IPS-18c (cell line): ENCODE measurements at regions not wholly inside any gene's neighbourhood (a gene's known extent, or its start where the extent isn't known, plus 50 kb on each side); places are given as distances from the start of the nearest gene placed in this dataset.

Experiments used
- H3K4me3 ChIP-seq: 2 replicates; pipeline ENCODE4 v1.7.0; 2013; ENCODE audit warnings: low read depth, mild to moderate bottlenecking, low read length, moderate library complexity; ENCODE audit not compliant: insufficient read depth
- H3K9me3 ChIP-seq: one replicate; pipeline ENCODE4 v1.6.1; 2013; ENCODE audit warnings: mild to moderate bottlenecking, low read length, moderate library complexity; ENCODE audit not compliant: control insufficient read depth, insufficient read depth

- Histone ChIP-seq H3K4me3 (no peak overlapping the region), H3K9me3 (no peaks in the 10 kb centered on the region)
These were observed 519.4 kb downstream of the BRD1 start for GRCh38 chr22:49308300-49308699.

GRCh38 chr22:49307870-49308269 lies 519.8 kb downstream of the BRD1 start:
- H3K4me3 ChIP-seq: no peak overlapping the region
- no peaks in the 10 kb centered on the region for H3K9me3 ChIP-seq

DNA sequence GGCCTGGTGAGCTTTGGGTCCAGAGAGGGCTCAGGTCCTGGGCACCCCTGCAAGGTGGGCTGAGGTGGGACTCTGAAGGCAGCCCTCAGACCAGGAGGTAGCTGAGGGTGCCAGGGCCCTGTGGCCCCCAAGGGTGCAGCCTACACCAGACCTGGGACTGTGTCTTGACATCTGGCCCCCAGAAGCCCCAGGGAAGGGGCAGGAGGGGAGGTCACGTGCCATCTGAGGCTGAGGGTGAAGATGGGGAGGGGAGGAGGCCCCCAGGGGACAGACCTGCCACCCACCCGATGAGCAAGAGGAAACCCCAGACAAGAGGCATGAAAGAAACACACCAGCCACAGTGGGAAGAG lies 520.2 kb downstream of the BRD1 start:
- no peak overlapping the region for H3K4me3 ChIP-seq
- H3K9me3 ChIP-seq: no peaks in the 10 kb centered on the region

- Histone ChIP-seq H3K9me3 (no peaks in the 10 kb centered on the region), H3K4me3 (no peak overlapping the region)
These were observed 520.8 kb downstream of the BRD1 start for GRCh38 chr22:49306632-49307480.

DNA sequence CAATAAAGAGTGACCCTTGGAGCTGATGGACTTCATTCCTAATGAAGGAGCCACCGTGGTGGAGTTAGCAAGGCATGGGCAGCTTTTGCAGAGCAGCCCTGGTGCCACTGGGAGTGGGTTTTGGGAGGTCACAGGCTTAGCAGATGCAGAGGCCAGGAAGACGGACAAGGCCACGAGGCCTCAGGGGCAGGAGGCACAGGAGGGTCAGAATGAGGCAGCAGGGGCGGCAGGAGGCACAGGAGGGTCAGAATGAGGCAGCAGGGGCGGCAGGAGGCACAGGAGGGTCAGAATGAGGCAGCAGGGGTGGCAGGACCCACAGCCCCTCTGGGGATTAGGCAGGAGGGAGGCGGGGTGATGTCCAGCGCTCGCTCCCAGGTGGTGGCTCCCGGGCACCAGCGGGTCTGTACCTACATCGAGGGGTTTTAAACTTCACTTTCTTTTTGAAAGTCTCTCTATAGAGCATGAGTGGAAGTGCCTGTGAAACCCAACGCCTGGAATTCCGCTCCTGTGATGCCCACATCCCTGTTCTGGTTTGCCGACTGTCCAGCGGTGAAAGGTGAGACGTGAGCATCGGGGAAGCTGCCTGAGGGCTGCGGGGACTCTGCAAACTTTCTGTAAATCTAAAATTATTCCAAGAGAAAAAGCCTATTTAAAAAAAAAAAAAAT lies 521.6 kb downstream of the BRD1 start:
- no peak overlapping the region for H3K4me3 ChIP-seq
- no peaks in the 10 kb centered on the region for H3K9me3 ChIP-seq

GRCh38 chr22:49305214-49305965 lies 522.3 kb downstream of the BRD1 start:
- Histone ChIP-seq H3K4me3 (no peak overlapping the region), H3K9me3 (no peaks in the 10 kb centered on the region)

DNA sequence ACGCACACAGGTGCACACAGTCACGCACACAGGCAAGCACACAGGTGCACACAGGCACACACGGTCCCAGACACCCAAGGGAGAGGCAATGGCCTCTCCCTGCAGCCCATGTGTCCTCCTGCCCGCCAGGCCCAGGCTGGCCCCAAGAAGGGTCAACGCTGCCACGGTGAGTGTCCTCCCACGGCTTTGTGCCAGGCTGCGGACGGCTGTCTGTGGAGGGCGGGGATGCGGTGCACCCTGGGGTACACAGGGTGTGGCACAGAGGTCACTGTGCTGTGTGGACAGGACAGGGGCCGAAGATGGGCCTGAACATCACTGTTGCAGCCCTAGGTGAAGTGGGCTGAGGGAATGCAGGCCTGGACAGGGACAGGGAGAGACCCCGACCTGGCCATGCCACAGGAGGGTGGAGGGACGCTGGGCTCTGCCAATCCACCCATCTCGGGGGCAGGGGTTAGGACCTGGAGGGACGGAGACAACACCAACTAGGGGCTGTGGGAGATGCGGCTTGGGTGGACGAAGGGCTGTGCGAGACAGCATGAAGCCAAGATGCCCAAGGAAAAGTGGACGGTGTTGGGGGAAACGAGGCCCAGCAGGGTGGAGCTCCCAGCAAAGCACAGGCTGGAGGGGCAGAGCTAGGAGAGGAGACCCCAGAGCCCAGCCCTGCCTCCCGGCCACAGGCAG lies 523.8 kb downstream of the BRD1 start:
- Histone ChIP-seq H3K4me3 (no peak overlapping the region), H3K9me3 (no peaks in the 10 kb centered on the region)

GRCh38 chr22:49303061-49303735 lies 524.5 kb downstream of the BRD1 start:
- H3K4me3 ChIP-seq: no peak overlapping the region
- H3K9me3 ChIP-seq: no peaks in the 10 kb centered on the region

DNA sequence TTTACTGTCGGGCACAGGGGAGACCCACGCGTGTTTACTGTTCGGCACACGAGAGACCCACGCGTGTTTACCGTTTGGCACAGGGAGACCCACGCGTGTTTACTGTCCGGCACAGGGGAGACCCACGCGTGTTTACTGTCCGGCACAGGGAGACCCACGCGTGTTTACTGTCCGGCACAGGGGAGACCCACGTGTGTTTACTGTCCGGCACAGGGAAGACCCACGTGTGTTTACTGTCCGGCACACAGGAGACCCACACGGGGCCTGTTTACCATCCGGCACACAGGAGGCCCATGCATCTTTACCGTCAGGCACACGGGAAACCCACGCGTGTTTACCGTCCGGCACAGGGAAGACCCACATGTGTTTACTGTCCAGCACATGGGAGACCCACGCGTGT lies 525.1 kb downstream of the BRD1 start:
- no peaks in the 10 kb centered on the region for H3K9me3 ChIP-seq
- H3K4me3 ChIP-seq: no peak overlapping the region

DNA sequence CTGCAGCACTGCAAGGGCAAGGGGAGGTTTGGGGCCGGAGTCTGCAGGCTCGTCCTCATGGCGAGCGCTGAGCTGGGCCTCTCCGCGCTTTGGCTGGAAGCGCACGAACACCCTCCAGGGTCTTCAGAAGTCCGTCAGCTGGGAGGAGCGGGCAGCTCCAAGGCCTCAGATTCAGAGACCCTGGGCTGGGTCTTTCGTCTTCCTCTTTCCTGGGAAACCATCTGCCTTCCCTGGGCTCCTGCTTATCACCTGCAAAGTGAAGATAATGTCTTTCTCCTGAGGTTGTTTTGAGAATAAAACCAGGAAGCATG lies 525.6 kb downstream of the BRD1 start:
- H3K4me3 ChIP-seq: no peak overlapping the region
- no peaks in the 10 kb centered on the region for H3K9me3 ChIP-seq

DNA sequence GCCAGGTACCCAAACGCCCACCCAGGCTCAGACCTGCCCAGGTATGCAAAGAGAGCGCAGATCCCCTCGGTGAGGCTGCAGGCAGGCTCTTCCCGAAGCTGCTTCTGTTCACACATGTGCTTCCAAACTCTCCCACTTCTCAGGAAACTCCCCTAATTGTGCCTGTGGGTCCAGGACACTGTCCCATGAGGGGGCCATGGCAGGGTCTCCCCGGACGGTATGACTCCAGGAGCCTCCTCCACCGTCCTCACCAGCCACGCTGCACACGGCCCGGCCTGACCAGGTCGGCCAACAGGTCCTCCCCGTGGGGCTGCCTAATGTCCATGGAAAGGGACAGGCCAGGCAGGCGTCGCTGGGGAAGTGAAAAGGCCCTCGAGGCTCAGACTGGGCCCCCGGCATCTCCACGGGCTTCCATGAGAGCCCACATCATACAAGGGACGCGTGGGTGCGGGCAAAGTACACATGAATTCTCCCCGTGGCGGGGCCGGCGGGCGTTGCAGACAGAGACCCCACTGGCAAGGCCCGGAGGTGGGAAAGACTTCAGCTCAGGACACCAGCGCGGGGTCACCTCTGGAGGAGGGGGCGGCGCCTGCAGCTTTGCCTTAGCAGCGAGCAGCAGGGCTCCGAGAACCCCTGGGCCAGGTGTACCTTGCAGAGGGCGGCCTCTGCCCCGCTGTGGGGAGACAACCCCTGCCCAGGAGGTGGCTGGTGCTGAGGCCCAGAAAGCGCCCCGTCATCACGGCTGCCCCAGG lies 526.1 kb downstream of the BRD1 start:
- no peaks in the 10 kb centered on the region for H3K9me3 ChIP-seq
- H3K4me3 ChIP-seq: no peak overlapping the region

- H3K4me3 ChIP-seq: no peak overlapping the region
- H3K9me3 ChIP-seq: no peaks in the 10 kb centered on the region
These were observed 526.7 kb downstream of the BRD1 start for GRCh38 chr22:49300951-49301397.

DNA sequence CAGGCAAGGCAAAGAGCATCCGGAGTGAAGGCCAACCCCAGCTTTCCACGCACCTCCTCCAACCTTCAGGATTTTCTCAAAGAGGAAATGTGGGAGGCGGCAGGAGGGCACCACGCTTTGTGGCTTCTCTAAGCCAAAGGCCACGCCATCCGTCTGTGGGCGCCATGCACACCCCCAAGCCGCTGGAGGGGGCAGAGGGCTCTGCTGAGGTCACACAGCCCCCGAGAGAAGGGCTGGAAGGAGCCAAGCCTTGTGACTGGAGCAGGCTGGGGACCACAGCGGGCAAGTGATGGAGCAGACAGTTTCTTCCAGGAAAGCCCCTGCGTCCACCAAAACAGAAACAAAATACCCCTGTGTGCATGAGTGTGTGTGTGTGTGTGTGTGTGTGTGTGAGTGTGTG lies 527.4 kb downstream of the BRD1 start:
- Histone ChIP-seq H3K9me3 (no peaks in the 10 kb centered on the region), H3K4me3 (no peak overlapping the region)

GRCh38 chr22:49299821-49300231 lies 527.8 kb downstream of the BRD1 start:
- H3K9me3 ChIP-seq: no peaks in the 10 kb centered on the region
- H3K4me3 ChIP-seq: no peak overlapping the region

DNA sequence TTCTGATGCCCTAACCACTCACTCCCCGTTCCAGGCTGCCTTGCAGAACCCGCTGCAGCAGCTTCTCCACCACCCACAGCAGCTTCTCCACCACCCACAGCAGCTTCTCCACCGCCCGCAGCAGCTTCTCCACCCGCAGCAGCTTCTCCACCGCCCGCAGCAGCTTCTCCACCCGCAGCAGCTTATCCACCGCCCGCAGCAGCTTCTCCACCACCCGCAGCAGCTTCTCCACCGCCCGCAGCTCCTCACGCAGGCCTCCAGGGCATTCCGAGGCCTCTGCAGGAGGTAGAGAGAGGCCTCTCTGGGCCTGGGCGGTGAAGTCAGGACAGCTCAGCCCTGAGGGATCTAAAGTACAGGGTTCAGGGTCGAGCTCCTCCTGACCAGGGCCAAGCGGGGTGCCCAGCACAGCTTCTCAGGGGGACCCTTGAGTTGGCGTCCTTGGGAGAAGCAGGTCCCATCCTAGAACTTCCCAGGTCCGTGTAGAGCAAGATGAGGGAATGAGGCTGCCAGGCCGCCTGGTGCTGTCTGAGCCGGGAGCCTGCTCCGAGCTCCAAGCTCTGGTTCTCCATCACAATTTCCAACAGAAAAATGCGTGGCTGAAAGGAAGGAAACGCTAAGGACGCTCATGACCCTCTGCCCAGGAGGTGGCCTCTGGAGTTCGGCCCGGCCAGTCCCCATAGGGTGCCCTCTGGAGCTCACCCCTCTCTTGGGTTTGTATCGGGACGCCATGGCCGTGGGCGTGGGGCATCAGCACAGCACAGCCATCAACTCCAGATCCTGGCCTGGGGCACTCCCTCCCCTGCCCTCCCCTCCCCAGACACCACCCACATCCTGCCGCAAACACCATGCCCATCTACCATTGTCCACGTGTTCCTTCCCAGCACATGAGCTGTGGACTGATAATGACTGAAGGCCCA lies 528.6 kb downstream of the BRD1 start:
- H3K9me3 ChIP-seq: no peaks in the 10 kb centered on the region
- H3K4me3 ChIP-seq: no peak overlapping the region
